ENCODE measurements at regions not wholly inside any gene's neighbourhood (a gene's known extent, or its start where the extent isn't known, plus 50 kb on each side); places are given as distances from the start of the nearest gene placed in this dataset.

DNA sequence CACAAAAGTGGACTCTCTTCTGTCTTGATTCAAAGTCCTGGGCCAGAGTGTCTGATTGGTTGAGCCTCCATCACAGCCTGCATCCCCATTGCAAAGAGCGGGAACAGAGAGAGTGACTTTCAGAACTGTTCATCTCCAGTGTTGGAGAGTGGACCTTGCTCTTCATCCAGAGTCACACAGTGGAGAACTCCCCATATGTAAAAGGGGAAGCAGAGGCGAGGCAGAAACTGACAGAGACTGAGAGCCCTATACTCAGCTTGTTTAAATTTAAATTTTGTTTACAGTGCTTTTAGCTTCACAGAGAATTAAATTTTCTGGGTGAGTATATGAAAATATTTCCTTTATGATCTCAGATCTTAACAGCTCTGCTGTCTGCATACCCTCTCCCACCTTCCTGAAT is 70.0 kb upstream of the SSBP2 start:
- Mint-ChIP-seq H3K4me3 (no peak overlapping the region), H3K4me1 (peaks cover 32 to 35% of the 10 kb centered on the region in 2 donors), H3K9me3 (no peaks in the 10 kb centered on the region), H3K27ac (no peak overlapping the region), H3K36me3 (no peaks in the 10 kb centered on the region), H3K27me3 (ENCODE audit: low read depth in 2 of 2) (no peaks in the 10 kb centered on the region)
- ATAC-seq (no peak), DNase-seq (no peak)
- 83% methylated on average over 2 of the region's 2 CpGs for WGBS (ENCODE audit: insufficient coverage)
- TF ChIP-seq, protein P1, sequence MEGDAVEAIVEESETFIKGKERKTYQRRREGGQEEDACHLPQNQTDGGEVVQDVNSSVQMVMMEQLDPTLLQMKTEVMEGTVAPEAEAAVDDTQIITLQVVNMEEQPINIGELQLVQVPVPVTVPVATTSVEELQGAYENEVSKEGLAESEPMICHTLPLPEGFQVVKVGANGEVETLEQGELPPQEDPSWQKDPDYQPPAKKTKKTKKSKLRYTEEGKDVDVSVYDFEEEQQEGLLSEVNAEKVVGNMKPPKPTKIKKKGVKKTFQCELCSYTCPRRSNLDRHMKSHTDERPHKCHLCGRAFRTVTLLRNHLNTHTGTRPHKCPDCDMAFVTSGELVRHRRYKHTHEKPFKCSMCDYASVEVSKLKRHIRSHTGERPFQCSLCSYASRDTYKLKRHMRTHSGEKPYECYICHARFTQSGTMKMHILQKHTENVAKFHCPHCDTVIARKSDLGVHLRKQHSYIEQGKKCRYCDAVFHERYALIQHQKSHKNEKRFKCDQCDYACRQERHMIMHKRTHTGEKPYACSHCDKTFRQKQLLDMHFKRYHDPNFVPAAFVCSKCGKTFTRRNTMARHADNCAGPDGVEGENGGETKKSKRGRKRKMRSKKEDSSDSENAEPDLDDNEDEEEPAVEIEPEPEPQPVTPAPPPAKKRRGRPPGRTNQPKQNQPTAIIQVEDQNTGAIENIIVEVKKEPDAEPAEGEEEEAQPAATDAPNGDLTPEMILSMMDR (IDR thresholded peaks at IDR 0.05) = no peak
- H3K27ac ChIP-seq (ENCODE audit: low read length) = no peak overlapping the region
- no peaks in the 10 kb centered on the region for H3K27me3 ChIP-seq (ENCODE audit: control insufficient read depth, insufficient read depth, low read length)
- no peaks in the 10 kb centered on the region for H3K36me3 ChIP-seq (ENCODE audit: control insufficient read depth, insufficient read depth, low read length)
- peaks cover 21% of the 10 kb centered on the region for H3K4me1 ChIP-seq (ENCODE audit: control insufficient read depth, insufficient read depth, low read length)
- H3K9me3 ChIP-seq (ENCODE audit: control insufficient read depth, insufficient read depth, low read length) = no peaks in the 10 kb centered on the region
- intact Hi-C loops (cut with micrococcal nuclease) = no loop called here
- H3K4me3 ChIP-seq (ENCODE audit: low read length) = no peak overlapping the region

DNA sequence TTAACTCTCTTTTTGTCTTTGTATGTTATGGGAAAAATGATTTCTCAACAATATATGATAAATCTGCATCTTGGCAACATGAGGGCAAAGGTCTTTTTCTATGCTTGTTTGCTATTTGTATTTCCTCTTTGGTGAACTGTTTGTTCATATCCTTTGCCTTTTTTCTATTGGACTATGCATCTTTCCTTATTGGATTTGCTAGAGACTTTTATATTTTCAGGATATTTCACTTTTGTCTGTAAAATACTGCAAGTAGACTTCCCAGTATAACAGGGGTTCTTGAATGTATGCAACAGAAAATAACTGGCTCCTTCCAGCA is 69.4 kb upstream of the SSBP2 start:
- H3K27ac ChIP-seq (ENCODE audit: low read length) = no peak overlapping the region
- no peaks in the 10 kb centered on the region for H3K9me3 ChIP-seq (ENCODE audit: control insufficient read depth, insufficient read depth, low read length)
- intact Hi-C loops (cut with micrococcal nuclease) = no loop called here
- no peaks in the 10 kb centered on the region for H3K36me3 ChIP-seq (ENCODE audit: control insufficient read depth, insufficient read depth, low read length)
- Mint-ChIP-seq H3K4me3 (no peak overlapping the region), H3K36me3 (no peaks in the 10 kb centered on the region), H3K4me1 (peaks cover 32 to 35% of the 10 kb centered on the region in 2 donors), H3K9me3 (no peaks in the 10 kb centered on the region), H3K27ac (peak overlapping the region; percentile 6 to 68), H3K27me3 (ENCODE audit: low read depth in 2 of 2) (no peaks in the 10 kb centered on the region)
- H3K4me1 ChIP-seq (ENCODE audit: control insufficient read depth, insufficient read depth, low read length) = peaks cover 21% of the 10 kb centered on the region
- no peaks in the 10 kb centered on the region for H3K27me3 ChIP-seq (ENCODE audit: control insufficient read depth, insufficient read depth, low read length)
- ATAC-seq (no peak), DNase-seq (no peak)
- no peak overlapping the region for H3K4me3 ChIP-seq (ENCODE audit: low read length)
- TF ChIP-seq, protein P1 (IDR thresholded peaks at IDR 0.05) = no peak

DNA sequence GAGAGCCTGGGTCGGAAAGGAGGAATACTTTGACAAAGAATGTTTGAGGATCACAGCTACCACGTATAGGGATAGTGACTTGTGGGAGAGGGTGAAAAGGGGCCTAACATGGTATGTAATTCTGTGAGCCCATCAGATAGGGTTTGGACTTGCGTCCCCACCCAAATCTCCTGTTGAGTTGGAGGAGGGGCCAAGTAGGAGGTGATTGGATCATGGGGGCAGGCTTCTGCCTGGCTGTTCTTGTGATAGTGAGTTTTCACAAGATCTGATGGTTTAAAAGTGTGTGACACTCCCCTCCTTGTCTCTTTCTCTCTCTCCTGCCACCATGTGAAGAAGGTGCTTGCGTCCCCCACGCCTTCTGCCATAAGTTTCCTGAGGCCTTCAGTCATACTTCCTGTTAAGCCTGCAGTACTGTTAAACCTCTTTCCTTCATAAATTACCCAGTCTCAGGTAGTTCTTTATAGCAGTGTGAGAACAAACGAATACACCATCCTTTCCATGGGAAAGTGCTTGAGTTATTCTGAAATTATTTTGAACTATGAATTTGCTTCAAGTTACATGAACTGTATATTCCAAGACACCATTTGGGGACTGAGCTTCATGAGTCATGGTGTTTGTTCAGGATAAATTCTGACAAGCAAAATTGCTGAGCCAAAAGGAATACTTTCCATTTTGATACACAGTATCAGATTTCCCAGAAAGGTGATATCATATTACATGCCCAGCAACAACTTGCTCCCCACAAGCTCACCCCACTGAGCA is 68.8 kb upstream of the SSBP2 start:
- Mint-ChIP-seq H3K36me3 (no peaks in the 10 kb centered on the region), H3K4me3 (no peak overlapping the region), H3K27me3 (ENCODE audit: low read depth in 2 of 2) (peaks cover 0 to 2% of the 10 kb centered on the region in 2 donors), H3K4me1 (peaks cover 32 to 35% of the 10 kb centered on the region in 2 donors), H3K27ac (peak overlapping the region; percentile 6 to 68), H3K9me3 (no peaks in the 10 kb centered on the region)
- Histone ChIP-seq H3K9me3 (ENCODE audit: control insufficient read depth, insufficient read depth, low read length) (no peaks in the 10 kb centered on the region), H3K27ac (ENCODE audit: low read length) (no peak overlapping the region), H3K4me3 (ENCODE audit: low read length) (no peak overlapping the region), H3K27me3 (ENCODE audit: control insufficient read depth, insufficient read depth, low read length) (no peaks in the 10 kb centered on the region), H3K36me3 (ENCODE audit: control insufficient read depth, insufficient read depth, low read length) (no peaks in the 10 kb centered on the region), H3K4me1 (ENCODE audit: control insufficient read depth, insufficient read depth, low read length) (peaks cover 21% of the 10 kb centered on the region)
- intact Hi-C loops (cut with micrococcal nuclease) = no loop called here
- ATAC-seq (no peak), DNase-seq (no peak)
- TF ChIP-seq, protein P1 (IDR thresholded peaks at IDR 0.05) = no peak
- 60% methylated on average over 5 of the region's 6 CpGs for WGBS (ENCODE audit: insufficient coverage)

DNA sequence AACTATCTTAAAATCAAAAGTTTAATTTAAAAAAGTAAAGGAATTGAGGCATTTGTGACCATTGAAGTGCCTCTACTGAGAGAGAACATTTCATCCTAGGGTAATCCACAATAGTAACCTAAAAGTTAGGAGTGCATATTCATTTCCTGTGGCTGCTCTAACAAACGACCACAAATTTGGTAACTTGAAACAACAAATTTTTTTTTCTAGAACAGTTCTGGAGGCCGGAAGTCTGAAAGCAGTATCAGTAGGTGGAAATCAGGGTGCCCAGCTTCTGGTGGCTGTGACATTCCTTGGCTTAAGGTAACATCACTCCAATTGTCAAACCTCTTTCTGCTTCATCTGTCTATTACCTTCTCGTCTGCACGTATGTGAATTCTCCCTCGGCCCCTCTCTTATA is 67.1 kb upstream of the SSBP2 start:
- no peak overlapping the region for H3K27ac ChIP-seq (ENCODE audit: low read length)
- no peak overlapping the region for H3K4me3 ChIP-seq (ENCODE audit: low read length)
- ATAC-seq (peak; percentile 69 to 74 (median 71)), DNase-seq (peak in 1 of 2 donors; percentile 50)
- no peaks in the 10 kb centered on the region for H3K9me3 ChIP-seq (ENCODE audit: control insufficient read depth, insufficient read depth, low read length)
- H3K36me3 ChIP-seq (ENCODE audit: control insufficient read depth, insufficient read depth, low read length) = no peaks in the 10 kb centered on the region
- H3K4me1 ChIP-seq (ENCODE audit: control insufficient read depth, insufficient read depth, low read length) = peaks cover 21% of the 10 kb centered on the region
- Mint-ChIP-seq H3K4me1 (peaks cover 32 to 35% of the 10 kb centered on the region in 2 donors), H3K4me3 (no peak overlapping the region), H3K27me3 (ENCODE audit: low read depth in 2 of 2) (peaks cover 3 to 17% of the 10 kb centered on the region in 2 donors), H3K9me3 (no peaks in the 10 kb centered on the region), H3K36me3 (no peaks in the 10 kb centered on the region), H3K27ac (peak overlapping the region; percentile 15 to 75)
- TF ChIP-seq, protein P1 (IDR thresholded peaks at IDR 0.05) = no peak
- no peaks in the 10 kb centered on the region for H3K27me3 ChIP-seq (ENCODE audit: control insufficient read depth, insufficient read depth, low read length)
- intact Hi-C loops (cut with micrococcal nuclease) = no loop called here
- 33% methylated on average over 5 of the region's 5 CpGs for WGBS (ENCODE audit: insufficient coverage)
